D341Med (cell line): ENCODE measurements at regions not wholly inside any gene's neighbourhood (a gene's known extent, or its start where the extent isn't known, plus 50 kb on each side); places are given as distances from the start of the nearest gene placed in this dataset.
"Not testable (repeated sequence)": the region's sequence is repeated elsewhere in the genome, so short reads cannot be mapped to it uniquely, and the experiment has no call there.

Experiments used
- DNase-seq: peaks from one replicate; pipeline ENCODE4 v3.0.0; 2012; ENCODE audit warnings: low spot score

GRCh38 chr6:94902974-94903628, 674.2 kb upstream of the MANEA start:
- DNase-seq, result no peak

DNA sequence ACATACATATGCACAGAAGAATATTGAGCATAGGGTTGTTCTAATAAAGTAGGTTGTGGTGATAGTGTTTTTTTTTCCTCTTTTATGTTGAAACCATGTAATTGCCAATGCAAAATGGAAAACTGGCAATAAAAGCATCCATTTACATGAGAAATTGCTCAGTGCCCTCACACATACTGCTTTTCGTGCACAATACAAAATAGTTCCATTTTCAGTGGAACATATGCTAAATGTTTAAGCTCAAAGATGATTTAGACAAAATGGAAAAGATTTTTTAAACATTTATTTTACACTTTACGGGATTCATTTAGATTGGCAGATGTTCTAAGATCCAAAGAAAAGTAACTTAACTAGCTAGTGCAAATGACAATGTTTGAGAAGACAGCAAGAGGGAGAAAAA, 678.1 kb upstream of the MANEA start:
- DNase-seq, result no peak

GRCh38 chr6:94894300-94894699, 683.0 kb upstream of the MANEA start:
- no peak for DNase-seq

GRCh38 chr6:94893327-94893726, 684.0 kb upstream of the MANEA start:
- DNase-seq, result no peak

GRCh38 chr6:94873819-94874218, 703.5 kb upstream of the MANEA start:
- DNase-seq, result not testable (repeated sequence)

DNA sequence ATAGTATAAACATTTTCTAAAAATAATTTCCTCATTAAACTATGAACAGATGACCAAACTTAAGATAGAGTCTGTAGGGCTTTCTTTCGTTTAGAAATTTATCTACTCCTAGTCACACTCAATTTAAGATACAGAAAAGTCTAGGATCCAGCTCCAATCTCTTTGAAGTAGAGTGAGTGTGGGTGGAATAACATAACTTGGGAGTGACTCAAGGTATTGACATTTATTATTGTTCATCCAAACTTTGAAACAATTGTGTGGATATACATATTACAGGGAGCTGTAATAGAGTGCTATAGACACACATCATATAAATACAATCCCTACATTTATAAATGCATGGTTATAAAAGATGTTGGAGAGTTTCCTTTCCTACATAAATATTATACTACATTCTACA, 715.2 kb upstream of the MANEA start:
- DNase-seq, result no peak

DNA sequence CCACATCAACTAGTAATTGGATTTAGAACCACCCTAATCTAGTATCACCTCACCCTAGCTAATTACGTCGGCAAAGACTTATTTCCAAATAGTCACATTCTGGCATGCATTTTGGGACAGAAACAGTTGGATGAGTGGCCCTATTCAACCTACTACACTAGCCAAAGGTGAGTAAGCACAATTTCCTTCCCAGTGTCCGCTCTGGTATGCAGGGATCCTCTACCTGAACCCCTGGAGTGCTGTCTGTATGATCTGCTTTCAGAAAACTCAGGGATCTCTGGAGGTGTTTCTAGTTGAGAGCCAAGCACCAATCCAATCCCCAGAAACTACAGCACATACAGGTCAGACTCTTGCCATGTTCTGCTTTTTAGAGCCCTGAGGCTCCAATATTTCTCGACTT, 717.4 kb upstream of the MANEA start:
- DNase-seq, result no peak

- not testable (repeated sequence) for DNase-seq
These were observed 720.3 kb upstream of the MANEA start for GRCh38 chr6:94856999-94857398.

- not testable (repeated sequence) for DNase-seq
These were observed 726.0 kb upstream of the MANEA start for GRCh38 chr6:94851329-94851728.

DNA sequence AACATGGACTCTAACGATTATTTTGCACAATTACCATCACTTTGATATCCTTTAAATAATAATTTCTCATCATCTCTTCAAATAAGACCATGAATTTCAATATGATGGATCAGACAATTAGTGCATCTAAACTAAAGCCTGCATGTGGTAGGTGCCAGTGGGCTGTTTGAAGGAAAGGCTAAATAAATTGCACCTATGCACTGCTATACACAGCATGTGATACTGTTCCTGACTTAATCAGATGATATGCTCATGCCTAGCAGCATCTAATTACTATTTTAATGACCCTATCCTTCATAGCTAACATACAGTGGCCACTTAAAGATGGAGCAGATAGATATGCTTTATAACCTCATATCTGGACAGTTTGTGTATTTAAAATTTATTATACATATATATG, 731.6 kb upstream of the MANEA start:
- DNase-seq, result no peak

DNA sequence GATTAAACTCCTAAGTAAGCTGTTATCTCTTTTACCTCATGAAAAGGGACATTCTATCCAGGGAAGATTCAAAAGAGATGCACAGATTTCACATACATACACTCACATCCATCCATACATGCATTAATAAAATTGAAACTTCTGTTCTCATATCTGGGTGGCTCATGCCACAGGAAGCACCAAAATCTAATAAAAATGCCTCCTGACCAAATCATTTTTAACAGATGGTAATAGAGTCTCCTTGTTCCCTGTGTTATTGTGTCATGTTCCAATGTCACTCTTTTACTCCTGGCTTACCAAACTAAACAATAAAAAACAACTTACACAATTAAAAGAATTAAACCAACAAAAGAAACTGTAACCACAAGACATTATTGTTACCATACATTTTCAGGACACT, 742.1 kb upstream of the MANEA start:
- no peak for DNase-seq

DNA sequence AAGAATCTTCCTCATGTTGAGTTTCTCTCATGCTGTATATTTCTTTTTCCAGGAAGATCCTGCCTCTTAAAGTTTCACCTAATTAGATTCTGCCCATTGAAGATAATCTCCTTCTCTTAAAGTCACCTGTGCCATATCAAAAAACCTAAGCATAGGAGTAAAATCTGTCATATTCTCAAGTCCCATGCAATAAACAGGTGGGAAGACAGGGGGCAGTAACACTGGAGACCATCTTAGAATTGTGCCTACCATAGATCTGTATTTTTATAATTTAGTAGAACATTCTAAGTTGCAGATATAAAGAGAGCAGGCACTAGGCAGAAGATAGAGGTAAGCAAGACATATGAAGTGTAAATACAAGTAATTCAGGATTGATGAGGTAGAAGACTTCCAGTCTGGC, 763.5 kb upstream of the MANEA start:
- no peak for DNase-seq

DNA sequence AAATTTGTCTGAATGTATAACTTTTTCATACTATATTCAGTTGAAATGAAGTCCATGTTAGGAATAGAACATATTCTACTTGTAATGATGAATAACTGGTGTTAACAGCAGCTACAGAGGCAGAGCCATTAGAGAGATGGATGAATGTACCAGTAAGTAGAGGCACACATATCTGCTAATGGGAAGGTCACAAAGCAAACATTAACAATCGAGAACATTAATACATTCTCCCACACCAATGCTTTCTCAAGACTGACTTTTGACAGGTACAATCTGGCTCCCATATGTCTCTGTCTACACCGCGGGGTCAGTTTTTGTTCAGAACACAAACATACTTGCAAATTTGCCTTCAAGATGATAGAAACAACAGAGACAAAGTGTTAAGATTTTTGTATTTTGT, 776.0 kb upstream of the MANEA start:
- no peak for DNase-seq

DNA sequence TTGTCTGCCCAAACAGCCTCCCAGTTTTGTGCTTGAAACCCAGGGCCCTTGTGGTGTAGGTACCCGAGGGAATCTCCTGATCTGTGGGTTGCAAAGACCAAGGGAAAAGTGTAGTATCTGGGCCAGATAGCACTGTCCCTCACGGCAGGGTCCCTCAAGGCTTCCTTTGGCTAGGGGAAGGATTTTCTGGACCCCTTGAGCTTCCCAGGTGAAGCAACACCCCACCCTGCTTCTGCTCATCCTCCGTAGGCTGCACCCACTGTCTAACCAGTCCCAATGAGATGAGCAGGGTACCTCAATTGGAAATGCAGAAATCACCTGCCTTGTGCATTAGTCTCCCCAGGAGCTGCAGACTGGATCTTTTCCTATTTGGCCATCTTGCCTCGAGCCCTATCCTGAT, 791.8 kb upstream of the MANEA start:
- no peak for DNase-seq

DNA sequence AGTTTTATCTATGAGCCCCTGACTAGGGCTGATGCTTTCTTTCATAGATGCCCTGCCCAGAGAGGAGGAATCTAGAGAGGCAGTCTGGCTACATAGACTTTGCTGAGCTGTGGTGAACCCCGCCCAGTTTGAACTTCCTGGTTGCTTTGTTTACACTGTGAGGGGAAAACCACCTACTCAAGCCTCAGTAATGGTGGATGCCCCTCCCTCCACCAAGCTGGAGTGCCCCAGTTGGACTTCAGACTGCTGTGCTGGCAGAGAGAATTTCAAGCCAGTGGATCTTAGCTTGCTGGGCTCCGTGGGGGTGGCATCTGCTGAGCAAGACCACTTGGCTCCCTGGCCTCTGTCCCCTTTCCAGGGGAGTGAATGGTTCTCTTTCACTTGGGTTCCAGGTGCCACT, 792.3 kb upstream of the MANEA start:
- DNase-seq, result not testable (repeated sequence)

- DNase-seq, result no peak
These were observed 808.1 kb upstream of the MANEA start for GRCh38 chr6:94769197-94769596.

- DNase-seq, result no peak
These were observed 825.5 kb upstream of the MANEA start for GRCh38 chr6:94751641-94752329.

GRCh38 chr6:94736236-94736635, 841.1 kb upstream of the MANEA start:
- no peak for DNase-seq

DNA sequence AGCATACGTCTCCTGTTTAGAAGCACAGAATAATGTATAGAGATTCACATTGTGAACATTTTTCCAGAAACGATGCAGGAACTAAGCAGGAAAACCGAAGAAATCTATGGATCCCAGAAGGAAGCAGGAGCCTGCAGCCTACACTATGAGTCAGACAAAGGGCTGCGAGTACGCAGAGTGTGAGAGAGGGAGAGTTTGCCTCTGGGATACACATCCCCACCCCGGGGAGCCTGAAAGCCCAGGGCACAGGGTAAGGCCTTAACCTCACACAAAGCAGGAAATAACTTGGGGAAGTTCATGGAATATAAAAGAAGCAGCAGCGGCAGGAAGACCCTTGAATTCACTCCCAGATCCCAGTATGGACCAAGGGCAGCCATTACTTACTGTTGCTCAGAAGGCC, 842.1 kb upstream of the MANEA start:
- DNase-seq, result no peak

GRCh38 chr6:94734751-94735150, 842.6 kb upstream of the MANEA start:
- no peak for DNase-seq

GRCh38 chr6:94733066-94733465, 844.3 kb upstream of the MANEA start:
- DNase-seq, result no peak

GRCh38 chr6:94727710-94728109, 849.6 kb upstream of the MANEA start:
- DNase-seq, result no peak

DNA sequence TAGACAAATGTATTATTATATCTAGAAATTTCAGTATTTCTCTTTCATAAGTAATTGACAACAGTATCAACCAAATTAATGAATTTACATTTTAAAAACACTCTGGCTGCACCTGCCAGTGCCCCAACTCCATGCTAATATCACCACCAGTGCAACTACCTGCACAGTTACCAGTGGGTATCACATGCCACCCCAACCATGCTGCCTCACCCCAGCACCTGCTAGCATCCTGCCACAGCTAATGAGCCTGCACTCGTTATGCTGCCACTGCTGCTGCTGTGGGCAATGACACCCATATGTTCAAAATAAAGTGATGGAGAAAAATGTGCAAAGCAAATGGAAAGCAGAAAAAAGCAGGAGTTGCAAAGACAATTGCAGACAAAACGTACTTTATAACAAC, 855.9 kb upstream of the MANEA start:
- no peak for DNase-seq

DNA sequence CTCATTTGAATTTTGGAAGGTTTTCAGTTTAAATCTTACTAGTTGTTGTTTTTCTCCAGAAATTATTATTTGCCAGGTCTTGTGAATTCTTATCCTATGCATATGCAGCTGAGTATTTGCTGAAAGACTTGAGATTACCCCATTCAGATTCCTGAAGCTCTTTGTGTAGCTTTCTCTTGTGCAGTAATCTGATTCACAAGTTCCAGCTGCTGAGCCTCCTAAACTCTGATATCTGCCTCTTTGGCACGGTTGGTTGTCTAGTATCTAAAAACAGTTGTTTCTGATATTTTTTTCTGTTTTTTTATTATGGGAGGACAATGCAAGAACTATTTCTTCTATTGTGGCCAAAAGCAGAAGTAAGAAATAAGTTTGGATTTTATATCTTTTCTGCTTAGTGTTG, 863.9 kb upstream of the MANEA start:
- DNase-seq, result no peak
